Mammary epithelial cell (primary cell): ENCODE measurements at regions not wholly inside any gene's neighbourhood (a gene's known extent, or its start where the extent isn't known, plus 50 kb on each side); places are given as distances from the start of the nearest gene placed in this dataset.

Experiments used
- EZH2 ChIP-seq: IDR thresholded peaks from 2 replicates; pipeline ENCODE4 v1.6.1; 2012; ENCODE audit warnings: low read length, inconsistent platforms, borderline replicate concordance
- TF ChIP-seq, protein P1 (sequence below), 2 donors: IDR thresholded peaks in 1 of 2; conservative IDR thresholded peaks in 1 of 2; 2 replicates each; pipeline ENCODE4 v1.5.1; 2011 to 2012; ENCODE audit warnings: inconsistent platforms in 2 of 2, low read length in 2 of 2, mild to moderate bottlenecking in 2 of 2, control low read depth in 1 of 2, low read depth in 1 of 2; ENCODE audit not compliant: insufficient read depth in 1 of 2; ENCODE audit errors: extremely low read depth in 1 of 2

DNA sequence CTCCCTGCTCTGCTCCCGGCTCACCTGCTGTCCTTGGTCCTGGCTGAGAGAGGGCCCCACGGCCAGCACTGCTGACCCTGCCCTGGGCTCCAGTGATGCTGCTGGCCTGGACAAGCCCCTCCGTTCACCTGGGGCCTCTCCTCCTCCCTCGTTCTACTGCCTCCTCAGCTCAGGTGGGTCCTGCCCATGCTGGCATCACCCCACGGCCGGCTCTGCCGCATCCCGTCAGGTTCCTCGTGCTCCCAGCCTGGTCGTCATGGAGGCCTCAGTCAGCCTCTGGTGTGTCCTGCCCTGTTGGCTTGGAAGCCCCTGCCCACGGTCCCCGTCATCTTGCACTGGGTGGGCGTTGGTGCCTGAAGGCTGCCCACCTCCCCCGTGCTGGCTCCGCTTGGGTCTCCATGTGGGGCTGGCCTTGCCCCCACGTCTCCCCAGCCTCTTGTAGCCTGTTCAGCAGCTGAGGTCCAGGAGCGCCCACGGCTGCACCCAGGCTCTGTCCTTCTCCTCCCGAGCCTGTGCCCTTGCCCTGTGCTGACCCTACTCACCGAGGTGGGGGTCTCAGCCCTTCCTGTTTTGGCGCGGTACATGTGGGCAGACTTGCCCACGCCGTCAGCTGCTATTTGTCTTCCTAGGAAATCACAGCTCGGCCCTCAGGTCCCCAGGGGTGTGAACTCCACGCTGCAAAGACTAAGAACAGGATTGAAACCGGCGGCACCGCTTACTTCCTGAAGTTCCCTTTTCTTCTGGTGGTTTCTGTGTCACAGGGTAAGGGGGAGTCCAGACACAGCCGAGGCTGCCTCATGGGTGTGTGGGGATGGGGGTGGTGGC lies 121.6 kb downstream of the TMEM121 start:
- TF ChIP-seq, protein P1, sequence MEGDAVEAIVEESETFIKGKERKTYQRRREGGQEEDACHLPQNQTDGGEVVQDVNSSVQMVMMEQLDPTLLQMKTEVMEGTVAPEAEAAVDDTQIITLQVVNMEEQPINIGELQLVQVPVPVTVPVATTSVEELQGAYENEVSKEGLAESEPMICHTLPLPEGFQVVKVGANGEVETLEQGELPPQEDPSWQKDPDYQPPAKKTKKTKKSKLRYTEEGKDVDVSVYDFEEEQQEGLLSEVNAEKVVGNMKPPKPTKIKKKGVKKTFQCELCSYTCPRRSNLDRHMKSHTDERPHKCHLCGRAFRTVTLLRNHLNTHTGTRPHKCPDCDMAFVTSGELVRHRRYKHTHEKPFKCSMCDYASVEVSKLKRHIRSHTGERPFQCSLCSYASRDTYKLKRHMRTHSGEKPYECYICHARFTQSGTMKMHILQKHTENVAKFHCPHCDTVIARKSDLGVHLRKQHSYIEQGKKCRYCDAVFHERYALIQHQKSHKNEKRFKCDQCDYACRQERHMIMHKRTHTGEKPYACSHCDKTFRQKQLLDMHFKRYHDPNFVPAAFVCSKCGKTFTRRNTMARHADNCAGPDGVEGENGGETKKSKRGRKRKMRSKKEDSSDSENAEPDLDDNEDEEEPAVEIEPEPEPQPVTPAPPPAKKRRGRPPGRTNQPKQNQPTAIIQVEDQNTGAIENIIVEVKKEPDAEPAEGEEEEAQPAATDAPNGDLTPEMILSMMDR (conservative IDR thresholded peaks at IDR 0.05 in 1 of 2, IDR thresholded peaks at IDR 0.05 in 1 of 2; ENCODE audit: extremely low read depth in 1 of 2, insufficient read depth in 1 of 2, low read depth in 1 of 2, low read length in 2 of 2), result no peak
- TF ChIP-seq EZH2, result no peak
